GM21526 (cell line): ENCODE measurements at regions not wholly inside any gene's neighbourhood (a gene's known extent, or its start where the extent isn't known, plus 50 kb on each side); places are given as distances from the start of the nearest gene placed in this dataset.

Experiments used
- ATAC-seq: cut with Tn5 transposase; IDR thresholded peaks from one replicate; pipeline ENCODE4 v1.9.1; 2021; ENCODE audit warnings: moderate library complexity; ENCODE audit not compliant: unreplicated experiment, low FRiP score

DNA sequence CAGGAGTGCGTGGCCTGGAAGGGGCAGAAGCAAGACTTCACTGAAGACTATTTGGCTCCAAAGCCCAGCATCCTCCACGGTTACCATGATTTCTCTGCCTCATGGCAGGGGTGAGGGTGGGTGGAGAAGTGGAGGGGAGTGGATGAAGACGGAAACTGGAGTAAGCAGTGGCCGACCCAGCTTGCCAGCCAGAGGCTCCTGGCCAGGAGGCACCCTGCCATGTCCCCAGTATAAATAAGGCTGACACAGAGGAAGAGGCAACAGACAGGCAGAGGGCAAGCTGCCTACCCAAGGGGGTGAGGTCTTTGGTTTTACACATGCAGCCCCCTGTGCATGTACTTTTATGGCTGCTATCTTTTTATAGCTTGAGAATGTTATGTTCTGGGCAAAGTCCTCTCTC is 102.6 kb upstream of the TBX20 start:
- ATAC-seq = no peak

DNA sequence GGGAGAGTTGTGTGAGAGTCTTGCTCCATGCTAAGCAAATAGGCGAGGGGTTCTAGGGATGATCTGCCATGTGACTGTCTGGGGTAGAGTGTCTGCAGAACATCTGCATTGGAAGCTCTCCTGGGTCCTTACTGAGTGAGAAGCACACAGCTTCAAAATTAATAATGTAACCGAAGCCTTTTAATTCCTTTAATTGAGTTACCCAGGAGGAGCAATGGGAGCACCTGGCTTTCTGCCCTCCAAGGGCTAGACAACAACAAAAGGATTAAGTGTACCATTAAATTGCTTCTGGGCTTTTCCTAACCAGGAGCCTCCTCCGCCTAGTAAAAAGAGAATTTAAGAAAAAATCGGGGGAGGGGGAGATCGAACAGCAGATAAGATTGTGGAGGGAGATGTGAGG is 102.0 kb upstream of the TBX20 start:
- ATAC-seq = no peak

DNA sequence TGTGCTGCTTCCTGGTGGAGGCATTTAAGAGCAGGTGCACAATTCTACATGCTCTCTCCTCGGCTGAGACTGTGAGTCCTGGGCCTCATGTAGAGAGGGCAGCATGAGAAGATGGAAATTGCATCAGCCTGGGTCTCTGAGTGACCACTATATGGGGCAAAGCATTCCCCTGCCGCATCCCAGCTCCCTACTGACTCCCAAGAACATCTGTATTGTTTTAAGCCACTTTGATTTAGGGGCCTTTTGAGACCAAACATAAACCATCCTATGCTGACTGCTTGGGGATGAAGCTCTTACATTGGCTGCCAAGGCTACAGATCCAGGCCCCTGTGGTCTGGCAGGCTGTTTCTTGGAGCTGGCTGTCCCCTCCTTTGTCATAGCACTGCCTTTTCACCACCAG is 101.3 kb upstream of the TBX20 start:
- no peak for ATAC-seq

DNA sequence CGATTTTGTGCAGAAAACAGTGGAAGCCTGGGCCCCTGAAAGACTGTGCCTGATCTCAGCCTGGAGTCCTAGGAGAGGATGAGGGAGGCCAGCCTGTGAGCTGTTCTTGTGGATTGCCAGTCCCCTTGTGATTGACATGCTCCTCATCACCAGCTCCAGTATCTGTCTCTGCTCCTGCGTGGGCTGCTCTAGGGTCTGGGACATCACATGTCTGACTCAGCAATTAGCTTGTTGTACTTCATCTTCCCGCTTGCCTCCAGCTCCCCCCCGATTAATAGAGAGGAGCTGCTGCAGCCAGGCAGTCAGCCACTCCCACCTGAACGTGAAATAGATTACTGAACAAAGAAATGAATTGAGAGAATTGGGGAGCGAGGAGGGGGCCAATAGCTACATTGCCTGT is 99.6 kb upstream of the TBX20 start:
- ATAC-seq = no peak

DNA sequence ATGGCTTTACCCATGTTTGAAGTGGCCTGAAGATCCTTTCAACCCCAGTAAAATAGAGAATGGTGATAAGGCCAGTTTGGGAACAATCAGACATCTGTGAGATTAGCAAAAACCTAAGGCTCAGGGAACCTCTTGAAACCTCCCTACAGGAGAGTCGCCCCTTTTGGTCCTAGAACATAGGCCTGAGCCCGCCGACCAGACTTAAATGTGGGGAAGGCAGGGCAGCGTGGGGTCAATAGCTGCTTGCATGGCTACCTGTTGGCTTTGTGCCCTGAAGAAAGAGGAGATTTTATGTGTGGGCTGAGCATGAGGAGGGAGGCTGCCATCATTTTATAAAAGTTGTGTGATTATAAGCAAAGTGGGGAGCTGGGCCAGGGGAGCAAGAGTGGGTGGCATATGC is 97.6 kb upstream of the TBX20 start:
- ATAC-seq = no peak

DNA sequence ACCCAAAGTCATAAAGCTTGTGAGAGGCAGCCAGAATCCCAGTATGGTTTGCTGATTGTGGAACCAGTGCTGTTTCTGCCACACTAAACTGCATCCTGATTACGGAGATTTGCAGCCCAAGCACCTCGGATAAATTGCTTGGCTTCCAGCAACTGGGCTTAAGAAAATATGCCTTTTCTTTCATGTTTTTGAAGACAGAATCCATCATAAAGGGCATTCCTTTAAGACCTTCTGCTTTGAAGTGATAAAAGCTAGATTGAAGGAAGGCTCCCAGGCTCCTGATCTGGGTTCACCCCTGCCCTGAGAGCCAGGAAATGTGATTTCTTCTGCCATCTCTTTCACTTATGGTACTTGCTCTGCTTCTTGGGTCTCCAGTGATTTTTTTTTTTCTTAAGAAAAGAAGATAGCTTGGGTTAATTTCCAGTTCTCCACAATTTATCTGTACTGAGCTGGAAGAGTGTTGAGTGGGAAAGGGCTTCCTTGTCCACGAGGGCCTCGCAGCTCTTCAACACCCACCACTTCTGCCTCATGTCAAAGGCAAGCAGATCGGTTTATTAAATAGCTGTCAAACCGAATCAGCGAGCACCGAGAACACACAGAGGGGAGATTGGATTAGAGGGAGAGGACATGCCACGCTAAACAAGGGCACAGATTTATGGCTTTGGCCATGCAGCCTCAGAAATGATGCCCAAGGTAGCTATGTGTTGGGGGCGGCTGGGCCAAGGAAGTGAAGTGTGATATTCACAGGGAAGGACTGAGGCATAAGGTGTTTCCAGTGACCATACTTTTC is 94.9 kb upstream of the TBX20 start:
- ATAC-seq = no peak

DNA sequence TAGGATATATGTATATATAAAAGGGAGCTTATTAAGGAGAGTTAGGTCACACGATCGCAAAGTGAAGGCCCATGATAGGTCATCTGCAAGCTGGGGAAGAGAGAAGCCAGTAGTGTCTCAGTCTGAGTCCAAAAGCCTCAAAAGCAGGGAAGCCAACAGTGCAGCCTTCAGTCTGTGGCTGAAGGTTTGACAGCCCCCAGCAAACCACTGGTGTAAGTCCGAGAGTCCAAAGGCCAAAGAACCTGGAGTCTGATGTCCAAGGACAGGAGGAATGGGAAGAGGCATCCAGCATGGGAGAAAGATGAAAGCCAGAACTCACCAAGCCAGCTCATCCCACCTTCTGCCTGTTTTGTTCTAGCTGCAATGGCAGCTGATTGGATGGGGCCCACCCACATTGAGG is 88.9 kb upstream of the TBX20 start:
- ATAC-seq = no peak

DNA sequence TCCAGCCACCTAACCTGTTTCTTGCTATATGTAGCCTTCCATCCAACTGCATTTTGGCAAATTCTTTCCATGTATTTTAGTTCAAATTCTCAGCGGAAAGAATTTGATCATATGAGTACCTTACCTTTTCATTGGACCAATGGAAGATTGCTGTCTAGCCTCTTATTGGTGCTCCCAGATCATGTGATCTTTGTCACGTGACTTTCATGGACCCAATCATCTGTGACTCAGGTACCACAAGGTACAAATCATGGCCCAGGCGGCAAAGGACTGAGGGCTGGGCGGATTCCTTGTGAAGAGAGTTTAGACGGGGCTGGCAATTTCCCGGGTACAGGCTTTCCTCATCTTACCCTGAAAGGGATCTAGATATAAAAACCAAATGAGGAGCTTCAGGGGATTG is 85.9 kb upstream of the TBX20 start:
- ATAC-seq = no peak

DNA sequence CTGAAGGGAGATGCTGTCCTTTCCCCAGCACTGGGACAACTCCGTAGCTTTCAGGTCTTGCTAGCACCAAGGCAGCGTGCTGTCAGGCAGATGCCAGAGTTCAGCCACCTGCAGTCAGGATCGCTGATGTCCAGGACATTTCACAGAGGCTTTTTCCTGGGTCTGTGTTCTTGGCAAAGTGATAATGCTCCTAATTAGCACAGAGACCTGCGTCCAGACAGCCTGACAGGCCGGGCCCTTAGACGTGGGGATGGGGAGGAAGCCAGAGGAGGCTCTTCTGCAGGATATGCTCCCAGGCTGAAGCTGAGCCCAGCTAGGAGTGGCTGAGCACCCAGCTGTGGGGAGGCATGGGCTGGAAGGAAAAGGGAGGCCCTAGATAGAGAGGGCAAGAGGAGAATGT is 82.5 kb upstream of the TBX20 start:
- no peak for ATAC-seq

DNA sequence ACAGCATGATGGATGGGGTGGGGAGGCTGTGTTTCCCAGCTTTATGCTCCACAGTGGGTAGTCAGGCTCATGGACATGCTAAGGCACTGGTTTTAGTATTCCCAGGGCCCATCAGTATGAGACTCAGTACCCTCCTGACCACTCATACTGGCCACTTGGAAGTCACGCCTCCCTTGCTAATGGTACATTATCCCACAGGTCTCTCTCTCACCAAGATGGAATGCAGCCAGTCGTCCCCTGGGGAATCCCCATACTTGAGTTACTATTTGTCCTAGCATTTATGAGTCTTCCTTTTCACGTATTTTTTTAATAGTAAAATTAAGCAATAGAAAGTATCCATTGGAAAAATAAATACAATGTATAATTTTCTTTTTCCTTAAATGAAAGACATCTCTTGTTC is 80.6 kb upstream of the TBX20 start:
- no peak for ATAC-seq

DNA sequence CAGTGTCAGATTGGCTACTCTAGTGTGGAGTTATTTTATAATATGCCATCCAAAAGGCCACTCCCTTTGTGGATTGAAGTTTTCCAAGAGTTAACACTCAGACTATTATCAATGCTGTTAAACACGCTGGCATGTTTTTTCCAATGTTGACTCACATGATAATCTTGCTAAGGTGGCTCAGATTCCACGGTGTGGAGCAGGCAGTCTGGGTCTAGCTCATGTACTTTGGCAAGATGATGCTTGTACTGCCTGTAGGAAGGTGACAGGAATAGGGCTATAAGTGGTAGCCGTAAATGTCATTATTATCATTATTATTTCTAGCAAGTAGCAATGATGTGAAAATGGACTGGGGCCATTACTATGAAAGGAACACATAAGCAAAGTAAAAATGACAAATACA is 79.4 kb upstream of the TBX20 start:
- no peak for ATAC-seq

DNA sequence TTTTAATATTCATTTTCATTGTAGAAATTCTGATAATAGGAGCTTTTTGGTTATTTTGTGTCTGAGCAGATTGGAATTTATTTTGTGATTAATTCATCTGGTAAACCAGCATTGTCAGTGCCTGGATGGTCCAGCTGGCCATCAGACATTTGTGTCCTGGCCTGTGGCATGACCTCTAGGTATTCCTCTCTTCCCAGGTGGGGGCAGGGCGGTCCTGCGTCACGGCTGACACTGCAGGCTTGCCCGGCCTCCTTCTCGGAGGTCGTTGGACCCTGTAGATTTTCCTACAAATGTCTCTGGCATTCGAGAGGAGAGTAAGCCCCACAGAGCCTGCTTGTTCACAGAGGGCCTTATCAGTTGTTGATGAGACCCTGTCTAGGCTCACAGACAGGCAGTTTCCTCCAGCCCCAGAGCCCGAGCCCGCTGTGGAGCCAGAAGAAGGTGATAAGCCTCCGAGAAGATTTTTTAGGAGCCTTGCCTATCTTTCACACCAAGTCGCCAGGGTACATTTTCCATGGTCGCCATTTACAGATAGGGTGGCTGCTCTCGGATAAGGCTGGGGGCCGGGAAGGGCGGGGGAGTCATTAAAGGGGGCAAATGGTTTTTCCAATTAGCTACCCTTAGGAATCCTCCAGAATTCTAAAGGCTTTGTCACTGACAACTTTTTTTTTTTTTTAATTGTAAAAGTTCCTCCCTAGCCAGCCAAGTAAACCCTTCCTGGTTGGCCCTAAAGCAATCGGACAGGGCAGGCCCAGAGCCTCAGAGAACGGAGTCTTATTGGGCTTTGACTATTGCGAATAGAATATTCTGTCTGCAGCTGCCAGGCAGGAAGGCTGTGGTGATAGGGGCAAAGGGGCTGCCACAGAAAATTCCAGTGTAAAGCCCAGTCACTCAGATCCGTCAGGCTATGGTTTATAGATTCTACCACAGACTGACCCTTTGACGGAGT is 78.1 kb upstream of the TBX20 start:
- no peak for ATAC-seq

DNA sequence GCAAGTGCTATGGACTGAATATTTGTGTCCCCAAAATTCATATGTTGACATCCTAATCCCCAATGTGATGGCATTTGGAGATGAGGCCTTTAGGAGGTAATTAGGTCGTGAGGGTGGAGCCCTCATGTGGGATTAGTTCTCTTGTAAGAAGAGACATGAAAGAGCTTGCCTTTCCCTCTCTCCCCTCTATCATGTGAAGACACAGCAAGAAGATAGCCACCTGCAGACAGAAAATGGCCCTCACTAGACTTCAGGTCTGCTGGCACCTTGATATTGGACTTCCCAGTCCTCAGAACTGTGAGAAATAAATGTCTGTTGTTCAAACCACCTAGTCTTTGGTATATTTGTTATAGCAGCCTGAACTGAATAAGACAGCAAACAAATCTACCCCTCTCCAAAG is 75.1 kb upstream of the TBX20 start:
- no peak for ATAC-seq

DNA sequence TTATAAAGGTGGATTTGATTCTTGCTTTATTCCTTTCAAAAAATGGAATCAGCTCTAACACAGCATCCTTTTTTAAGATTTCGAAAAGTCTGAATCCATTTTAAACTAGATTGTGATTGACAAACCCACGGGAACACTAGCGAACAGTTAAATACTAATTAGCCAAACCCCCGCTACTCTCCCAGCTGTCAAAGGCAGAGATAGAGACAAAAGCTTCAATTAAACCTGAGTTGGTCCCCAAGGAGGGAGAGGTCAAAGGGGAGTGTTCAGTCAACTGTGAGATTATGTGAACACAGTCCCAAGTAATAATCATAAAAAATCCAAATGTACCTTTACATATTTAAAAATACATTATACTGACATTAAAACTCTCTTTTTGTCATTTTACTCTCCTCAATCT is 65.7 kb upstream of the TBX20 start:
- ATAC-seq = no peak

DNA sequence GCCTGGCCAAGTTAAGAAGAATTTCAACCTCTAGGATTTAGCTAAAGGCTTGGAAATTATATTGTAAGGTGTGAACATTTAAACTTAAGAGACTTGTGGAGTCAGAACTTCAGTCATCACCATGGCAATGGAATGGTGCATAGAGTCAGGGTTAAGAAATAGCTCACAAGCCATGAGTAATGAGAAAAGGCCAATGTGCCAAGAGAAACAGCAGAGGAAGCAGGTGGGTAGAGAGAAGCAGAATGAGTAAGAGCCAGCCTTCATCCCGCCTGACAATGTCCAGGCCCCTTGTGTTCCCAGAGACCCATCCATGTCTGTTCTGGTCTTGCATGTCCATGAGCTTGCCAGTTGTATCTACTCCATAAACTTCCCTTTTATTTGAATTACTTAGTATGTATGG is 62.6 kb upstream of the TBX20 start:
- no peak for ATAC-seq

DNA sequence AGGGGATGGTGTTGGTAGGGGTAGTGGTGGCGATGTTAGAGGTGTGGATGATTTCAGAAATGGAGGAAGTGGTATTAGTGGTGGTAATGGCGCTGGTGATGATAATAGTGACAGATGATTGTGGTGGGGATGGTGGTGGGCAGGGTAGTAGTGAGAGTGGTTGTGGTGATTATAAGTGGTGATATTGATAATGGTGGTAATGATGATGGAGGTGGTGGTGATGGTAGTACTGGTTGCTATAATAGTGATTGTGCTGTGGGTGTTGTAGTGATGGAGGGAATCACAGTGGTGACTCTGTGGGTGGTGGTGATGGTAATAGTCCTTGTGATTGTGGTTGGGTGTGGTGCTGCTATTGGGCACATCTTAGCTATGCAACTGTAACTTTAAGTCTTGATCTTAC is 61.6 kb upstream of the TBX20 start:
- ATAC-seq = no peak

DNA sequence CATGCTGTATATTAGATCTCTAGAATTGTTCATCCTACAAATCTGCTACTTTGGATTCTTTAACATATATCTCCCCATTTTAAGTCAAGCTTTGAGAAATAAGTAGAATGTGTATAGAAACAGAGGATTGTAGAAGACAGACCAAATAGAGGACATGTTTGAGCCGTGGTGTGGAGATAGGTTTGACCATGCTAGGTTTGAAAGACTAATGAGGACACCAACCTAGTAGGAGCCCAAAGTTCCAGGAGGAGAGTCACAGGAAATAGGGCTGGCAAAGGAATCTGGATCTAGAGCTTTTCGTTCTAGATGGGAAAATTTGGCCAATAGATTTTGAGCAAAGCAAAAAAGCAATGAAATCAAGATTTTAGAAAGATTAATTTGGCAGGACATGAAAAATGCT is 60.5 kb upstream of the TBX20 start:
- no peak for ATAC-seq

DNA sequence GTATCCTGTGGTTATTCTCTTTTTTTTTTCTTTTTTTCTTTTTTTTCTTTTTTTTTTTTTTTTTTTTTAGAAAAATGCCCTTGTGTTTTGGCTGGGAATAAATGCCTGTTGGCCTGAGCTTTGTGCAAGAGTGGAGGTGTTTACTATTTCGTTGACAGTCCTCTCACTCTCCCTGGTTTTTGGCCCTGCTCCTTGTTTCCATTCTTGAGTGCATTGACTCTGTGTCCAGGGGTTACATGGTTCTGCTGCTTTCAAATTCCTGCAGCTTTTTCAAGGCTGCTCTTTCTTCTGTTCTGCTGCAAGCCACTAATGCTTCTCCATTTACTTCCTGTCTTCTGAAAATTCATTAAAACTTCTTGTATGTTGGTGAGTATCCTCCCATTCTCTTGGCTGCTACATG is 59.7 kb upstream of the TBX20 start:
- ATAC-seq = no peak
